BLaER1 treated with 17β-estradiol and CSF1 and Interleukin-3, amounts not matched to agents 10 nM and 100 nM (cell line): ENCODE measurements at regions not wholly inside any gene's neighbourhood (a gene's known extent, or its start where the extent isn't known, plus 50 kb on each side); places are given as distances from the start of the nearest gene placed in this dataset.

Experiments used
- H3K27ac ChIP-seq, 11 experiments: shearing (Covaris generic); formaldehyde crosslinking; 2 replicates each; pipeline ENCODE4 v1.8.1; 2022
- H3K27me3 ChIP-seq, 11 experiments: shearing (Covaris generic); formaldehyde crosslinking; 2 replicates each; pipeline ENCODE4 v1.8.1; 2022
- H3K36me3 ChIP-seq, 11 experiments: shearing (Covaris generic); formaldehyde crosslinking; 2 replicates each; pipeline ENCODE4 v1.8.1; 2022
- H3K4me1 ChIP-seq, 10 experiments: shearing (Covaris generic); formaldehyde crosslinking; 2 replicates each; pipeline ENCODE4 v1.8.1; 2022
- H3K4me2 ChIP-seq, 11 experiments: shearing (Covaris generic); formaldehyde crosslinking; 2 replicates each; pipeline ENCODE4 v1.8.1; 2022
- H3K4me3 ChIP-seq, 10 experiments: shearing (Covaris generic); formaldehyde crosslinking; 2 replicates each; pipeline ENCODE4 v1.8.1; 2022
- H3K9ac ChIP-seq, 11 experiments: shearing (Covaris generic); formaldehyde crosslinking; 2 replicates each; pipeline ENCODE4 v1.8.1; 2022
- H3K9me3 ChIP-seq, 11 experiments: shearing (Covaris generic); formaldehyde crosslinking; replicated peaks in 1 of 11; 2 replicates each; pipeline ENCODE4 v1.8.1; 2022
- H4K20me1 ChIP-seq, 11 experiments: shearing (Covaris generic); formaldehyde crosslinking; 2 replicates each; pipeline ENCODE4 v1.8.1; 2022
- Cebpa-rat ChIP-seq, 11 experiments: shearing (Covaris generic); IDR thresholded peaks; 2 replicates each; pipeline ENCODE4 v1.8.1; 2022

DNA sequence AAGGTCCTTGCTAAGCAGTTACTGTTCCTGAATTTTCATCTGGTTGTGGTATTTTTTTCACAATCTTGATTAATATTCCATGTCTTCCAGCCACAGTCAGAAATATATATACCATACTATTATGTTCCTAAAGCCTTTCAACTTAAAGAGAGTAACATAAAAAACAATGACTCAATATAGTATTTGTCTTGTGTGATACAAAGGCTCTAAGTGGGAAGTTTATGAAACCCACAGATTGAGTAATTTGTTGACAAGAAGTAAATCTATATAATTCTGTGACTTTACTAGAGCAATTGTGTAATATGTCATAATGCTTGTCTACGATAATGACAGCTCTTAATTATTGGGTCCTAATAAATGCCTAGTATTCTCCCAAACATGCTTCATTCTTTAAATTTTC is 509.4 kb downstream of the ISL1 start:
- no peaks in the 10 kb centered on the region for H3K4me1 ChIP-seq
- TF ChIP-seq Cebpa-rat (IDR thresholded peaks at IDR 0.05) = no peak
- no peak overlapping the region for H3K27ac ChIP-seq

DNA sequence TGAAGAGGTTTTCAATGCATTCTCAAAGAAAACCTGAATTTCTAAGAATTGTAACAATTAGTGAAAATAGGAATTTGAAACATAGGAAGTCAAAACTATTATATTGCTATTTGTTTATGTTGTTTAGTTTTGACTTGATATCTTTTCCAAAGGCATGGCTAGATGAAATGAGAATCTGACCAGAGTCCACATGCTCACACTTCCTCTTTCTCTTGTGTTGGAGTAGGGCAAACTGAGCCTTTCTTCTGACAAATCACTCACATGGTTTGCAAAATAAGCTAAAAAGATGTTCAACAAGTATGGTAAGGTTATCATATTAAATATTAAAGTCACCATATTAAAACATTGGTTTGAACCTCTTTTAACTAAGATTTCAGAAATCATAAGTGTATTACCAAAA is 512.6 kb downstream of the ISL1 start:
- Histone ChIP-seq H3K27ac (no peak overlapping the region), H3K27me3 (no peaks in the 10 kb centered on the region), H3K4me1 (no peaks in the 10 kb centered on the region), H4K20me1 (no peaks in the 10 kb centered on the region), H3K9ac (no peak overlapping the region), H3K9me3 (no peaks in the 10 kb centered on the region), H3K4me2 (no peak overlapping the region), H3K36me3 (no peaks in the 10 kb centered on the region), H3K4me3 (no peak overlapping the region)
- no peak for TF ChIP-seq Cebpa-rat (IDR thresholded peaks at IDR 0.05)

More for the DNA sequence above, 509.4 kb downstream of the ISL1 start:
- Histone ChIP-seq H3K4me2 (no peak overlapping the region), H3K9me3 (no peaks in the 10 kb centered on the region), H3K9ac (no peak overlapping the region), H3K4me3 (no peak overlapping the region), H3K27me3 (no peaks in the 10 kb centered on the region), H4K20me1 (no peaks in the 10 kb centered on the region), H3K36me3 (no peaks in the 10 kb centered on the region)

DNA sequence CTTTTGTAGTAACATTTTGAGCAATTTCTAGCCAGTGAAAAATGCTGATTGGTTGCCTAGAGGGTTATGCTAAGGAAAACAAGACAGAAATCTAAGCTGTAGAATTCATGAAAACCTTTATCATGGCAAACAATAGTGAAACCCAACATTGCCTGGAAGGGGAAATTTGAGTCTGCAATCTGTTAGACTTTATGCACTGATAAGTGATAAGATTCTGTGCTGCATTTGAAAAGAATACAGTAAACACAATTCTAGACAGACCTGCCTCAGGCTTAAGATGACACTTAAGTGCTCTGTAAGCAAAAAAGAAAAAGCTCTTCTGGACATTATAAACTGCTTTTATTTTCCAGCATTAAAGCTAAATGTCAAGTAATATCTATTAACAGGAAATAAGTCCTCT is 519.3 kb downstream of the ISL1 start:
- H3K4me2 ChIP-seq = no peak overlapping the region
- TF ChIP-seq Cebpa-rat (IDR thresholded peaks at IDR 0.05) = no peak

DNA sequence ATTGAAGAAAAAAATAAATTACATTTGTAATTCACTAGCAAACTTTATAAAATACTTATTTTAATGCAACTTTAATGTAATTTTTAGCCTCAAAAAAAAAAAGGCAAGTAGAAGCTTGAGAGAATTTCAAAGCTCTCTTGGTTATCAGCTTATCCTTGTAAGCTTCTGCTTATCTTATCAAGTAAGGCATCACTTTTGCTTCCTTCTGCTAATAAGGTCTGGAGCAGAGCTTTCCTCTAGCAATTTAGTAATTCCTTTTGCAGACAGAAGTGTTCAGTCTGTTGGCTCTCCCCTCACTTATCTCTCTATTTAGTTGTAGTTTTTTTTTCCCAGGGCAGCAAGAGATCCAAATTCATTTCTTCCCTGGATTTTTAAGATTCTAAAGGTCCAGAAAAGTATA is 525.0 kb downstream of the ISL1 start:
- no peak overlapping the region for H3K9ac ChIP-seq
- no peaks in the 10 kb centered on the region for H3K27me3 ChIP-seq
- no peak for TF ChIP-seq Cebpa-rat (IDR thresholded peaks at IDR 0.05)

More for the DNA sequence above, 519.3 kb downstream of the ISL1 start:
- H4K20me1 ChIP-seq = no peaks in the 10 kb centered on the region; a peak in 1 of 22 replicates
- H3K36me3 ChIP-seq = no peaks in the 10 kb centered on the region
- no peak overlapping the region for H3K9ac ChIP-seq
- H3K27ac ChIP-seq = no peak overlapping the region
- no peaks in the 10 kb centered on the region for H3K9me3 ChIP-seq
- H3K27me3 ChIP-seq = no peaks in the 10 kb centered on the region
- no peaks in the 10 kb centered on the region for H3K4me1 ChIP-seq
- no peak overlapping the region for H3K4me3 ChIP-seq

DNA sequence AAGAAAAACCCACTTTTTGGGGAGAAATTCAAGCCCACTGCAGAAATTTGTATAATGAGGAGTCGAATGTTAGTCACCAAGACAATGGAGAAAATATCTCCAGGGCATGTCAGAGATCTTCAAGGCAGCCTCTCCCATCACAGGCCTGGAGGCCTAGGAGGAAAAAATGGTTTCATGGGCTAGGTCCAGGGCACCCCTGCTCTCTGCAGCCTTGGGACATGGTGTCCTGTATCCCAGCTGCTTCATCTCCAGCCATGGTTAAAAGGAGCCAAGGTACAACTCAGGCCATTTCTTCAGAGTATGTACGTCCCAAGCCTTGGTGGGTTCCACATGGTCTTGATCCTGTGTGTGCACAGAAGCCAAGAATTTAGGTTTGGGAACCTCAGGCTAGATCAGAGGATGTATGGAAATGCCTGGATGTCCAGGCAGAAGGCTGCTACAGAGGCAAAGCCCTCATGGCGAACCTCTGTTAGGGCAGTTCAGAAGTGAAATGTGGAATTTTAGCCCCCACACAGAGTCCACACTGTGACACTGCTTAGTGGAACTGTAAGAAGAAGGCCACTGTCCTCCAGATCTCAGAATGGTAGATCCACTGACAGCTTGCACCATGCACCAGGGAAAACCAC is 561.4 kb downstream of the ISL1 start:
- Histone ChIP-seq H4K20me1 (no peaks in the 10 kb centered on the region), H3K27ac (no peak overlapping the region), H3K9me3 (peaks cover 23 to 29% (median 23%) of the 10 kb centered on the region in 11 experiments), H3K4me1 (no peaks in the 10 kb centered on the region), H3K4me3 (no peak overlapping the region), H3K36me3 (peaks cover 0 to 6% (median 0%) of the 10 kb centered on the region in 11 experiments; a peak in 1 of 22 replicates), H3K4me2 (no peak overlapping the region), H3K27me3 (no peaks in the 10 kb centered on the region), H3K9ac (no peak overlapping the region)
- no peak for TF ChIP-seq Cebpa-rat (IDR thresholded peaks at IDR 0.05)

More for the DNA sequence above, 525.0 kb downstream of the ISL1 start:
- Histone ChIP-seq H3K27ac (no peak overlapping the region), H3K4me2 (no peak overlapping the region), H3K36me3 (no peaks in the 10 kb centered on the region), H3K9me3 (no peaks in the 10 kb centered on the region), H3K4me1 (no peaks in the 10 kb centered on the region), H3K4me3 (no peak overlapping the region), H4K20me1 (no peaks in the 10 kb centered on the region; a peak in 1 of 22 replicates)

DNA sequence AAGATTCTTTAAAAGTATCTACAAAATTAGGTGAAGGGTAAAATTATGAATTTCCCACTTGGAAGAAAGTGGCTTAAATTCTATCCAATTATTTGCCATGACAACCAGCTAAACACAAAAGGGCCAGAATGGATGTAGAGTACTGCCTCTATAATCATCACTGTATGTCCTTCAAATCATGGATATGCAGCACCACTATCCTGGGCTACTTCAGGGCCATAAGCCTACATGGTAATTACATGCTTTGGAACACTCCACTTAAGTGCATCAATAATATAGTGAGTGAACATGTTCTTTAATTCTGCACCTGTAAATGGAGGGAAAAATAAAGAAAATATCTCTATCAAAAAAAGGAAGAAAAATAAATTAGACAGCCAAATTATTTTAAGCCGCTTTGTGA is 575.2 kb downstream of the ISL1 start:
- TF ChIP-seq Cebpa-rat (IDR thresholded peaks at IDR 0.05) = no peak
- no peaks in the 10 kb centered on the region for H3K27me3 ChIP-seq

DNA sequence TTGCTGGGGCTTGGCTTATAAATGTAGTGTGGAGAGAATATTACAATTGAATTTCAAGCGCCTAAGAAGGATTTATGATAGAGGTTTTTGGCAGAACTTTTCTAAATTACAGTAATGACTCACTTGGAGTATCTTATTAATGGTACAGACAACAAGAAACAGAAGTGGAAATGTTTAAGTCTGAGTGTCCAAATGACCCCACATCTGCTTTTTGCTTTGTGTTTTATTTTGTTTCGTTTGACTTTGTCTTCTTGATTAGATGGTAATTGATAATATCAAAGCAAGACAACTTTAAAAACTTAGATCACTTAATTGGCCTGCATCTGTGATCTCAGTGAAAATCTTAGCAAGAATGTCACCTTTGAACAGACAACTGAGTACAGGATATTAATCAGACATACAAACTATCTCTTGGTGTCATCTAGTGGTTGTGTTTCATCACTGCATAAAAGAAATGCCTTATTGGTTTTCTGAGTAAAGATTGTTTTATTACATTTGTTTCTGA is 577.4 kb downstream of the ISL1 start:
- Histone ChIP-seq H3K27ac (no peak overlapping the region), H3K4me3 (no peak overlapping the region), H3K27me3 (no peaks in the 10 kb centered on the region), H3K4me2 (no peak overlapping the region), H3K36me3 (no peaks in the 10 kb centered on the region), H4K20me1 (no peaks in the 10 kb centered on the region), H3K9ac (no peak overlapping the region), H3K4me1 (no peaks in the 10 kb centered on the region), H3K9me3 (no peaks in the 10 kb centered on the region)
- TF ChIP-seq Cebpa-rat (IDR thresholded peaks at IDR 0.05) = no peak

More for the DNA sequence above, 575.2 kb downstream of the ISL1 start:
- Histone ChIP-seq H4K20me1 (no peaks in the 10 kb centered on the region), H3K4me2 (no peak overlapping the region), H3K4me3 (no peak overlapping the region), H3K36me3 (no peaks in the 10 kb centered on the region), H3K4me1 (no peaks in the 10 kb centered on the region), H3K9ac (no peak overlapping the region), H3K27ac (no peak overlapping the region), H3K9me3 (no peaks in the 10 kb centered on the region)

DNA sequence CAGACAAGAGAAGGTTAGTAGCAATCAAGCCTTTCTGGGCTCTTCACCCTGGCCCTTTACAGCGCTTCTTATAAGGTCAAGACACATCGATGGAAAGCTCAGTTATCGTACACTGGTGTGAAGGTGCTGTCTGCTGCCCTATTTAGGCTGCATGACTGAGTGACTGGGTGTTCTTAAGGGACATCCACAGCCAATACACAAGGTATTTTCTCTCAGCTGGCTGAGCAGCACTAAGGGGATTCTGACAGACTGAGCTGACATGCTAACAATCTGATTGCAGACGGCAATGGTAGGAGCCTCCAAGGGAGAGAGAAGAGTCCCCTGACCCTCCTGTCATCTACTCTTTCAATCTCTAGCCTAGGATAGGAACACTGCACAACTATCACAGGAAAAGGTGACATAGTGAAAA is 577.9 kb downstream of the ISL1 start:
- H3K4me2 ChIP-seq = no peak overlapping the region
- no peaks in the 10 kb centered on the region for H3K9me3 ChIP-seq
- 0 out of 22 replicates have a peak overlapping the region, but pooled peaks of 1 of the 11 experiments have one; percentile 6 for H3K9ac ChIP-seq
- no peak overlapping the region for H3K27ac ChIP-seq
- H3K4me3 ChIP-seq = no peak overlapping the region
- no peaks in the 10 kb centered on the region for H3K27me3 ChIP-seq
- H3K36me3 ChIP-seq = no peaks in the 10 kb centered on the region
- no peaks in the 10 kb centered on the region for H4K20me1 ChIP-seq
- H3K4me1 ChIP-seq = no peaks in the 10 kb centered on the region
- TF ChIP-seq Cebpa-rat (IDR thresholded peaks at IDR 0.05) = no peak

DNA sequence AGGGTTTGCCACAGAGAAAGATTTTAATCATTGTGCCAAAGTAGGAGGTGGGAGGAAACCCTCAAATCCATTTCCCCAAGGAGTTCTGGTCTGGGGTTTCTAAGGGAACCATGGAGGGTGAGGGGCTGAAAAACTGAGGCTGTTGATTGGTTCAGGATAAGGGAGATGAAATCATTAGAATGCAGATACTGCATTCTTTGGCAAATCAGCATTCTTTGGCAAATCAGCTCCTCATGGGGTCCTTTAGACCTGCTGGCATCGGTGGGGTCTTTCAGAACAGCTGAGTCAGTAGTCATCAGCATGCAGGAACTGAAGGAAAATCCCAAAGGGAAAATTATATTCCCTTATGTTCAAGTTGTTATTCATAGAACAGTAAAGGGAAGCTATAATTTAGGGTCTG is 585.5 kb downstream of the ISL1 start:
- Histone ChIP-seq H3K4me3 (no peak overlapping the region), H3K4me2 (no peak overlapping the region), H3K27ac (no peak overlapping the region), H3K27me3 (no peaks in the 10 kb centered on the region), H3K4me1 (no peaks in the 10 kb centered on the region), H3K36me3 (no peaks in the 10 kb centered on the region), H3K9me3 (no peaks in the 10 kb centered on the region), H4K20me1 (no peaks in the 10 kb centered on the region), H3K9ac (no peak overlapping the region)
- TF ChIP-seq Cebpa-rat (IDR thresholded peaks at IDR 0.05) = no peak

DNA sequence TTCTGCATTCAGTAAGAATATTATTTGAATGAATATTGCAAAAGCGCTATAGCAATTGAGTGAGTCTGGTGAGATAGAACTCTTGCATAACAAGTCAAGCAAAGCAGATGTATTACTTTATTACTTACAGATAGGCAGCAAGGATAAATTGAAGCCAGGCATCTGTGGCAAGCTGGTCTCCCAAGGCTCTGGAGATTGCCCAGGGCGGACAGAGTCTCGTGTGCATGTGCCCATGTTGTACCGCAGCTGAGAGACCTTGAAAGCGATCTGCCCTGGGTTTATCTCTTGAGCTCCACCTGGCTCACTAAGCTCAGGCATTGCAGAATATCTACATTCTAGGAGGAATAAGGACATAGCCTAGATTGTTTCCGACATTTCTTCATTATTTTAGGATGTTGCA is 591.6 kb downstream of the ISL1 start:
- no peak overlapping the region for H3K4me2 ChIP-seq
- TF ChIP-seq Cebpa-rat (IDR thresholded peaks at IDR 0.05) = no peak

More for the DNA sequence above, 591.6 kb downstream of the ISL1 start:
- no peak overlapping the region for H3K9ac ChIP-seq
- H3K4me3 ChIP-seq = no peak overlapping the region
- no peaks in the 10 kb centered on the region for H4K20me1 ChIP-seq
- no peaks in the 10 kb centered on the region for H3K9me3 ChIP-seq
- no peaks in the 10 kb centered on the region for H3K36me3 ChIP-seq
- H3K4me1 ChIP-seq = no peaks in the 10 kb centered on the region
- no peaks in the 10 kb centered on the region for H3K27me3 ChIP-seq
- no peak overlapping the region for H3K27ac ChIP-seq
